Glutamatergic neuron (in vitro differentiated cells): ENCODE measurements at regions not wholly inside any gene's neighbourhood (a gene's known extent, or its start where the extent isn't known, plus 50 kb on each side); places are given as distances from the start of the nearest gene placed in this dataset.

Experiments used
- DNase-seq: peaks from one replicate; pipeline ENCODE4 v3.0.0; 2022
- H3K27ac Mint-ChIP-seq: one replicate; pipeline ENCODE4 v1.8.0; 2020; ENCODE audit warnings: mild to moderate bottlenecking, mixed read lengths, inconsistent platforms; ENCODE audit not compliant: unreplicated experiment
- H3K27me3 Mint-ChIP-seq: one replicate; pipeline ENCODE4 v1.8.0; 2020; ENCODE audit warnings: mild to moderate bottlenecking, moderate library complexity, mixed read lengths, inconsistent platforms; ENCODE audit not compliant: unreplicated experiment
- H3K36me3 Mint-ChIP-seq: one replicate; pipeline ENCODE4 v1.8.0; 2020; ENCODE audit warnings: mild to moderate bottlenecking, mixed read lengths, inconsistent platforms; ENCODE audit not compliant: unreplicated experiment
- H3K4me1 Mint-ChIP-seq: one replicate; pipeline ENCODE4 v1.8.0; 2020; ENCODE audit warnings: mild to moderate bottlenecking, low read depth, mixed read lengths, inconsistent platforms; ENCODE audit not compliant: unreplicated experiment
- H3K4me3 Mint-ChIP-seq: one replicate; pipeline ENCODE4 v1.8.0; 2020; ENCODE audit warnings: mild to moderate bottlenecking, mixed read lengths, inconsistent platforms; ENCODE audit not compliant: unreplicated experiment
- H3K9me3 Mint-ChIP-seq: one replicate; pipeline ENCODE4 v1.8.0; 2020; ENCODE audit warnings: mild to moderate bottlenecking, moderate library complexity, mixed read lengths, inconsistent platforms; ENCODE audit not compliant: unreplicated experiment
- CTCF ChIP-seq: fragments of 200-600 bp; sonication (generic); IDR thresholded peaks from one replicate; pipeline ENCODE4 v1.5.0; 2021; ENCODE audit not compliant: partially characterized antibody, unreplicated experiment

- Mint-ChIP-seq H3K9me3 (no peaks in the 10 kb centered on the region), H3K36me3 (no peaks in the 10 kb centered on the region), H3K27ac (no peak overlapping the region), H3K4me3 (no peak overlapping the region), H3K4me1 (no peaks in the 10 kb centered on the region), H3K27me3 (no peaks in the 10 kb centered on the region)
- TF ChIP-seq CTCF = no peak
- no peak for DNase-seq
These were observed 656.8 kb downstream of the BCL11A start for GRCh38 chr2:59896499-59897245.

GRCh38 chr2:59893612-59894011 is 659.8 kb downstream of the BCL11A start:
- H3K27ac Mint-ChIP-seq = no peak overlapping the region
- H3K36me3 Mint-ChIP-seq = no peaks in the 10 kb centered on the region
- no peak for DNase-seq
- H3K27me3 Mint-ChIP-seq = no peaks in the 10 kb centered on the region
- H3K9me3 Mint-ChIP-seq = no peaks in the 10 kb centered on the region
- H3K4me3 Mint-ChIP-seq = no peak overlapping the region
- no peaks in the 10 kb centered on the region for H3K4me1 Mint-ChIP-seq
- no peak for TF ChIP-seq CTCF

GRCh38 chr2:59892398-59892797 is 661.1 kb downstream of the BCL11A start:
- H3K36me3 Mint-ChIP-seq = no peaks in the 10 kb centered on the region
- DNase-seq = no peak
- no peaks in the 10 kb centered on the region for H3K27me3 Mint-ChIP-seq
- no peaks in the 10 kb centered on the region for H3K9me3 Mint-ChIP-seq
- no peaks in the 10 kb centered on the region for H3K4me1 Mint-ChIP-seq
- TF ChIP-seq CTCF = no peak
- no peak overlapping the region for H3K4me3 Mint-ChIP-seq
- H3K27ac Mint-ChIP-seq = no peak overlapping the region

- Mint-ChIP-seq H3K27ac (no peak overlapping the region), H3K27me3 (no peaks in the 10 kb centered on the region), H3K9me3 (no peaks in the 10 kb centered on the region), H3K4me3 (no peak overlapping the region), H3K4me1 (no peaks in the 10 kb centered on the region), H3K36me3 (no peaks in the 10 kb centered on the region)
- no peak for DNase-seq
- no peak for TF ChIP-seq CTCF
These were observed 664.1 kb downstream of the BCL11A start for GRCh38 chr2:59889305-59889704.

- Mint-ChIP-seq H3K27me3 (no peaks in the 10 kb centered on the region), H3K4me1 (no peaks in the 10 kb centered on the region), H3K36me3 (no peaks in the 10 kb centered on the region), H3K4me3 (no peak overlapping the region), H3K27ac (no peak overlapping the region), H3K9me3 (no peaks in the 10 kb centered on the region)
- DNase-seq = no peak
- TF ChIP-seq CTCF = no peak
These were observed 664.7 kb downstream of the BCL11A start for GRCh38 chr2:59888706-59889105.
